Ovary (tissue), 7 donors: ENCODE measurements at regions not wholly inside any gene's neighbourhood (a gene's known extent, or its start where the extent isn't known, plus 50 kb on each side); places are given as distances from the start of the nearest gene placed in this dataset.

Experiments
- DNase-seq, 5 donors: peaks; one replicate each; pipeline ENCODE4 v3.0.0-alpha.2; 2019 to 2020
- H3K27ac ChIP-seq, 2 donors: fragments of 200-600 bp; one replicate each; pipeline versions ENCODE4 v1.5.1 to v1.8.0; 2019 to 2022
- H3K27me3 ChIP-seq: fragments of 200-600 bp; one replicate; pipeline ENCODE4 v1.8.0; 2022
- H3K36me3 ChIP-seq: fragments of 200-600 bp; sonication (generic); one replicate; pipeline ENCODE4 v1.5.1; 2019
- H3K4me1 ChIP-seq: one replicate; pipeline ENCODE4 v1.8.1; 2013; ENCODE audit warnings: mild to moderate bottlenecking, moderate library complexity; ENCODE audit not compliant: insufficient read depth
- H3K4me3 ChIP-seq: fragments of 200-600 bp; sonication (generic); one replicate; pipeline ENCODE4 v1.5.1; 2017
- H3K9me3 ChIP-seq, 2 donors: fragments of 200-600 bp in 1 of 2; sonication (generic) in 1 of 2; one replicate each; pipeline versions ENCODE4 v1.5.1 to v1.8.1; 2013 to 2019; ENCODE audit warnings: mild to moderate bottlenecking in 1 of 2, moderate library complexity in 1 of 2
- EP300 ChIP-seq: sonication (generic); formaldehyde crosslinking; IDR thresholded peaks from one replicate; pipeline ENCODE4 v1.6.1; 2017; ENCODE audit warnings: antibody characterized with exemption
- POLR2A ChIP-seq: fragments of 450-650 bp; IDR thresholded peaks from one replicate; pipeline ENCODE4 v1.6.1; 2017; ENCODE audit warnings: antibody characterized with exemption, mild to moderate bottlenecking, moderate library complexity
- WGBS, 3 donors: extraction: QIAGEN DNeasy Blood & Tissue Kit in 1 of 3; methylation state at CpG; one replicate each; pipeline versions ENCODE4 v1.1.5 to v1.1.7; 2013 to 2017; 5-methylcytosine and 5-hydroxymethylcytosine counted together
- intact Hi-C, 4 donors: fragments of 100-400 bp; cut with DNase I; formaldehyde crosslinking; loops; one replicate each; pipeline versions ENCODE4 v1.11.0 to v1.15.1; 2022 to 2023
- TF ChIP-seq, protein P1 (sequence below), 3 donors: fragments of 450-650 bp in 2 of 3; fragments of 200-600 bp in 1 of 3; IDR thresholded peaks; one replicate each; pipeline versions ENCODE4 v1.5.1 to v1.8.0; 2016 to 2022; ENCODE audit warnings: antibody characterized with exemption in 3 of 3, mild to moderate bottlenecking in 1 of 3
- donor health status: DM: no; HTN: no; CAD: no; lungs with moderate emphysema.
- donor health status: DM: no; HTN: no; CAD: no.
- donor health status: Bipolar disorder and iron deficiency.
- donor health status: DM: no; HTN: no; CAD: no.
- donor health status: DM: yes; HTN: yes; CAD: no.

DNA sequence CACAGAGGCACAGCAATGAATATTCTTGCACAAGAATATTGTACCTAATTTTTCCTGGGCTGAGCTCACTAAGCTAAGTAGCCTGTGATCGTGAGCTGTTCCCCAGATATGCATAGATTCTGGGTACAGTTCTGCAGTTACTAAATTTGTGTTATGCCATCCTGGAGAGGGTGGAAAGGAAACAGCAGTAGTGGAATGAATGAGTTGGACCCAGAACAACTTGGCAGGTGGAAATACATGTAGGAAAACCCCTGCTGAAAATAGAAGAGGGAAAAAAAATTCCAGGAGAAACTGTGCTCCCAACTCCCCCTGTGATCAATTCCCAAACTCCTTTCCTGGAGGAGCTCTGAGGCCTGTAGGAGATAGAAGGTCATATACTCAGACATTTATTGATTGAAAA lies 181.5 kb upstream of the MGAT5 start:
- no peaks in the 10 kb centered on the region for H3K9me3 ChIP-seq
- no peaks in the 10 kb centered on the region for H3K36me3 ChIP-seq
- H3K27me3 ChIP-seq = no peaks in the 10 kb centered on the region
- TF ChIP-seq, protein P1, sequence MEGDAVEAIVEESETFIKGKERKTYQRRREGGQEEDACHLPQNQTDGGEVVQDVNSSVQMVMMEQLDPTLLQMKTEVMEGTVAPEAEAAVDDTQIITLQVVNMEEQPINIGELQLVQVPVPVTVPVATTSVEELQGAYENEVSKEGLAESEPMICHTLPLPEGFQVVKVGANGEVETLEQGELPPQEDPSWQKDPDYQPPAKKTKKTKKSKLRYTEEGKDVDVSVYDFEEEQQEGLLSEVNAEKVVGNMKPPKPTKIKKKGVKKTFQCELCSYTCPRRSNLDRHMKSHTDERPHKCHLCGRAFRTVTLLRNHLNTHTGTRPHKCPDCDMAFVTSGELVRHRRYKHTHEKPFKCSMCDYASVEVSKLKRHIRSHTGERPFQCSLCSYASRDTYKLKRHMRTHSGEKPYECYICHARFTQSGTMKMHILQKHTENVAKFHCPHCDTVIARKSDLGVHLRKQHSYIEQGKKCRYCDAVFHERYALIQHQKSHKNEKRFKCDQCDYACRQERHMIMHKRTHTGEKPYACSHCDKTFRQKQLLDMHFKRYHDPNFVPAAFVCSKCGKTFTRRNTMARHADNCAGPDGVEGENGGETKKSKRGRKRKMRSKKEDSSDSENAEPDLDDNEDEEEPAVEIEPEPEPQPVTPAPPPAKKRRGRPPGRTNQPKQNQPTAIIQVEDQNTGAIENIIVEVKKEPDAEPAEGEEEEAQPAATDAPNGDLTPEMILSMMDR (IDR thresholded peaks at IDR 0.05) = no peak
- no peak for TF ChIP-seq EP300
- no peak for TF ChIP-seq POLR2A
- DNase-seq = no peak
- no peak overlapping the region for H3K4me3 ChIP-seq
- intact Hi-C loops = no loop called here
- H3K27ac ChIP-seq = no peak overlapping the region
- WGBS, 3 donors = 78 to 80% (median 79%) methylated on average over 1 of the region's 1 CpG
- no peaks in the 10 kb centered on the region for H3K4me1 ChIP-seq

DNA sequence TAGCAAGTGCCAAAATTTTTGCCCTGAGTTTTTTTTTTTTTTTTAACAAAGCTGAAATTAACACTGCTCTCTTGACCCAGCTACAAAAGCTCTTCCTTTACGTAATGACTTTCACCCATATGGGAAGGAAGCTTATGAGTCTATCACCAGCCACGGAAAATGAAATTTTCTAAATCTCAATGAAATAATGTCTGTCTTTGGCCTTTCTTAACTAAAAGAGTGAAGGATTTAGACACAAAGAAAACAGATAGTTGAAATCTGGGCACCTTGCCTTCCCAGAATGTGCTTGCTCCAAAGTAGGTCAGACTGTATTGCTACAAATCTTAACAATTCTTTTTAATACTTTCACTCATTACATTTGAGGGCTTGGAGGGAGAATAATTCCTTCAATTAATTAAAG lies 180.8 kb upstream of the MGAT5 start:
- no peaks in the 10 kb centered on the region for H3K4me1 ChIP-seq
- DNase-seq = no peak
- TF ChIP-seq, protein P1 (IDR thresholded peaks at IDR 0.05) = no peak
- TF ChIP-seq POLR2A (no peak), EP300 (no peak)
- intact Hi-C loops = no loop called here
- H3K9me3 ChIP-seq = no peaks in the 10 kb centered on the region
- H3K36me3 ChIP-seq = no peaks in the 10 kb centered on the region
- H3K4me3 ChIP-seq = no peak overlapping the region
- H3K27ac ChIP-seq = no peak overlapping the region
- 13 to 25% (median 19%) methylated on average over 2 of the region's 2 CpGs for WGBS, 3 donors
- H3K27me3 ChIP-seq = no peaks in the 10 kb centered on the region

DNA sequence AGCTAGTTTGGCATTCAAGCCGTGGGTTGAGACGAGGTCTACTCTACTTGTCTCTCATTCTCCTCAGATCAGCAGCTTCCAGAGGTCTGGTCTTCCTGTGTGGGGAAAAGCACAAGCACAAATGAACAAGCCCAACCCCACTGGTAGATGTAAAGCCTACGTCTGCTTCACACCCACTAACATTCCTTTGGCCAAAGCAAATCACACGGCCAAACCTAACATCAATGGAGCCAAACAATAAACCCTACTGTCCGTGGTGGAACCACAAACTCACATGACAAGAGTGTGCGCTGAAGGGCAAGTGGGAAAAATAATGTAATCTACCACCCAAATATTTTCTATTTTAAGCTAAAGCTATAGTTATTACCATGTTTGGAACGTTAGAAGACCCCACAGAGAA lies 179.3 kb upstream of the MGAT5 start:
- H3K27ac ChIP-seq = no peak overlapping the region
- no peak for TF ChIP-seq POLR2A
- TF ChIP-seq, protein P1 (IDR thresholded peaks at IDR 0.05) = no peak
- TF ChIP-seq EP300 = no peak
- no peaks in the 10 kb centered on the region for H3K27me3 ChIP-seq
- H3K9me3 ChIP-seq = no peaks in the 10 kb centered on the region
- intact Hi-C loops = no loop called here
- no peaks in the 10 kb centered on the region for H3K36me3 ChIP-seq
- 83 to 88% (median 85%) methylated on average over 7 of the region's 7 CpGs for WGBS, 3 donors
- no peak for DNase-seq
- no peak overlapping the region for H3K4me3 ChIP-seq
- no peaks in the 10 kb centered on the region for H3K4me1 ChIP-seq

DNA sequence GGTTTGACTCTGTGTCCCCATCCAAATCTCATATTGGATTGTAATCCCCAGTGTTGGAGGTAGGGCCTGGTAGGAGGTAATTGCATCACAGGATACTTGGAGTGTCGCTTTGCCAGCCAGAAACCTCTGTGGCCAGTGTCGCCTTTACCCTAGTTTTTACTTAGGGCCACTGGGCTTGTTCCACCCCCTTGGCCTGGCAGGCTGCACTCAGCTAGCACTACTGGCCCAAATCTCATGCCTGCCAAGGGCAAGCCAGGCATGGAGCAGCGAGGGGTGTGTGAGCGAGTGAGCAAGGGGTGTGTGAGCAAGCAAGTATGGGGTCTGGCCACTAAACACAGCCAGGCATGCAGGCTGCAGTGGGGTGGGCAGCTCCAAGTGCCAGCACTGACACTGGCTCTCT lies 178.7 kb upstream of the MGAT5 start:
- DNase-seq = no peak
- H3K9me3 ChIP-seq = no peaks in the 10 kb centered on the region
- H3K27ac ChIP-seq = no peak overlapping the region

More for the DNA sequence above, 178.7 kb upstream of the MGAT5 start:
- H3K4me3 ChIP-seq = no peak overlapping the region
- H3K4me1 ChIP-seq = no peaks in the 10 kb centered on the region
- 89 to 98% (median 96%) methylated on average over 4 of the region's 4 CpGs for WGBS, 3 donors
- H3K36me3 ChIP-seq = no peaks in the 10 kb centered on the region
- TF ChIP-seq POLR2A = no peak
- TF ChIP-seq EP300 = no peak
- TF ChIP-seq, protein P1 (IDR thresholded peaks at IDR 0.05) = no peak
- H3K27me3 ChIP-seq = no peaks in the 10 kb centered on the region
- intact Hi-C loops = no loop called here
